AG09319 (cell line): ENCODE measurements at regions not wholly inside any gene's neighbourhood (a gene's known extent, or its start where the extent isn't known, plus 50 kb on each side); places are given as distances from the start of the nearest gene placed in this dataset.

ENCODE experiments used
- DNase-seq: peaks from one replicate; pipeline ENCODE4 v3.0.0-alpha.2; 2010; ENCODE audit warnings: low read depth; ENCODE audit errors: extremely low read depth
- CTCF ChIP-seq: IDR thresholded peaks from 2 replicates; pipeline ENCODE4 v1.5.1; 2011; ENCODE audit warnings: low read depth, mild to moderate bottlenecking, inconsistent platforms, low read length, moderate library complexity

GRCh38 chrX:20980426-20980825 lies 393.8 kb upstream of the CNKSR2 start:
- DNase-seq: no peak
- no peak for TF ChIP-seq CTCF

- no peak for DNase-seq
- TF ChIP-seq CTCF: no peak
These were observed 399.9 kb upstream of the CNKSR2 start for GRCh38 chrX:20974326-20974725.

- DNase-seq: no peak
- no peak for TF ChIP-seq CTCF
These were observed 401.2 kb upstream of the CNKSR2 start for GRCh38 chrX:20973038-20973437.

- TF ChIP-seq CTCF: no peak
- no peak for DNase-seq
These were observed 403.0 kb upstream of the CNKSR2 start for GRCh38 chrX:20971250-20971649.

- no peak for DNase-seq
- TF ChIP-seq CTCF: no peak
These were observed 404.7 kb upstream of the CNKSR2 start for GRCh38 chrX:20969565-20969964.

- no peak for DNase-seq
These were observed 405.2 kb upstream of the CNKSR2 start for GRCh38 chrX:20968996-20969395.

GRCh38 chrX:20967725-20968124 lies 406.5 kb upstream of the CNKSR2 start:
- no peak for TF ChIP-seq CTCF
- no peak for DNase-seq

More at GRCh38 chrX:20968996-20969395, 405.2 kb upstream of the CNKSR2 start:
- no peak for TF ChIP-seq CTCF
